Endothelial cell of umbilical vein (primary cell): ENCODE measurements at regions not wholly inside any gene's neighbourhood (a gene's known extent, or its start where the extent isn't known, plus 50 kb on each side); places are given as distances from the start of the nearest gene placed in this dataset.

Experiments used
- BruUV-seq: library from RNA; stranded (reverse); fragments of 400-500 nt; replicated peaks from 2 replicates; lab custom pipeline; 2021; lab: Mats Ljungman, UMichigan
- CTCF ChIA-PET: fragments of 300-600, 350-600 bp; sonication (Branson Sonifier 250); formaldehyde crosslinking; loops from one replicate; lab custom pipeline; 2021; ENCODE audit warnings: antibody characterized with exemption, inconsistent platforms; lab: Charles Lee
- POLR2A ChIA-PET: fragments of 300-600, 350-600 bp; sonication (Branson Sonifier 250); formaldehyde crosslinking; loops from one replicate; lab custom pipeline; 2021; ENCODE audit warnings: antibody characterized with exemption, inconsistent platforms; lab: Charles Lee
- DNase-seq: peaks from one replicate; pipeline ENCODE4 v3.0.0-alpha.2; 2011; ENCODE audit warnings: low read depth, low spot score
- FAIRE-seq: peaks from 2 replicates; lab custom pipeline; 2011; peaks lifted over from hg19 to GRCh38; lab: Jason Lieb, UNC
- H2AFZ ChIP-seq: 2 replicates; pipeline ENCODE4 v1.6.0; 2012; ENCODE audit warnings: low read depth, low read length, control low read depth, inconsistent platforms
- H3K27ac ChIP-seq: 2 replicates; pipeline ENCODE4 v1.5.1; 2011; ENCODE audit warnings: low read depth, mild to moderate bottlenecking, control low read depth, low read length, moderate library complexity; ENCODE audit not compliant: insufficient read depth
- H3K27me3 ChIP-seq, 2 experiments: 2 replicates each; pipeline versions ENCODE4 v1.6.0 to v1.6.1; 2011; ENCODE audit warnings: low read length in 2 of 2, mixed read lengths in 1 of 2; ENCODE audit not compliant: control insufficient read depth in 2 of 2, insufficient read depth in 2 of 2
- H3K36me3 ChIP-seq, 2 experiments: 2 replicates in 1 of 2; 3 replicates in 1 of 2; pipeline ENCODE4 v1.5.1; 2011; ENCODE audit warnings: low read length in 2 of 2, mild to moderate bottlenecking in 1 of 2, moderate library complexity in 1 of 2; ENCODE audit not compliant: control insufficient read depth in 2 of 2, insufficient read depth in 2 of 2; ENCODE audit errors: extremely low read depth in 1 of 2
- H3K4me1 ChIP-seq: 3 replicates; pipeline ENCODE4 v1.5.1; 2011; ENCODE audit warnings: mild to moderate bottlenecking, low read length; ENCODE audit not compliant: control insufficient read depth, insufficient read depth; ENCODE audit errors: extremely low read depth
- H3K4me2 ChIP-seq: 2 replicates; pipeline ENCODE4 v1.6.1; 2011; ENCODE audit warnings: low read length, control low read depth, mixed read lengths; ENCODE audit not compliant: insufficient read depth
- H3K4me3 ChIP-seq, 3 experiments: fragments of 200-600 bp in 1 of 3; sonication (generic), shearing (Covaris generic) in 1 of 3; replicated peaks in 1 of 3; 2 replicates each; pipeline ENCODE4 v1.5.1; 2011 to 2016; ENCODE audit warnings: control low read depth in 3 of 3, low read length in 3 of 3, mild to moderate bottlenecking in 2 of 3, inconsistent platforms in 1 of 3, low read depth in 1 of 3, moderate library complexity in 1 of 3; ENCODE audit not compliant: insufficient read depth in 1 of 3
- H3K79me2 ChIP-seq: 2 replicates; pipeline ENCODE4 v1.6.0; 2012; ENCODE audit warnings: low read length, inconsistent platforms; ENCODE audit not compliant: control insufficient read depth, insufficient read depth
- H3K9ac ChIP-seq: replicated peaks from 2 replicates; pipeline ENCODE3; 2011; ENCODE audit warnings: low read length, control low read depth; ENCODE audit not compliant: insufficient read depth; ENCODE audit errors: extremely low read depth
- H3K9me1 ChIP-seq: replicated peaks from 3 replicates; pipeline ENCODE4 v1.6.0; 2011; ENCODE audit warnings: mild to moderate bottlenecking, low read length; ENCODE audit not compliant: control insufficient read depth, insufficient read depth; ENCODE audit errors: extremely low read depth
- H3K9me3 ChIP-seq: replicated peaks from 2 replicates; pipeline ENCODE4 v1.5.1; 2012; ENCODE audit warnings: low read length, inconsistent platforms; ENCODE audit not compliant: control insufficient read depth, insufficient read depth
- H4K20me1 ChIP-seq: replicated peaks from 2 replicates; pipeline ENCODE3; 2011; ENCODE audit warnings: mild to moderate bottlenecking, low read length; ENCODE audit not compliant: control insufficient read depth, insufficient read depth; ENCODE audit errors: extremely low read depth
- EZH2 ChIP-seq: IDR thresholded peaks from 2 replicates; pipeline ENCODE4 v1.6.1; 2012; ENCODE audit warnings: borderline replicate concordance, low read depth, mild to moderate bottlenecking, moderate library complexity, low read length, inconsistent platforms; ENCODE audit not compliant: severe bottlenecking
- FOS ChIP-seq: IDR thresholded peaks from 2 replicates; pipeline ENCODE4 v1.6.1; 2011; ENCODE audit warnings: mild to moderate bottlenecking, low read length, moderate library complexity, borderline replicate concordance; ENCODE audit not compliant: insufficient read depth
- GATA2 ChIP-seq: IDR thresholded peaks from 2 replicates; pipeline ENCODE4 v1.7.0; 2011; ENCODE audit warnings: low read depth, mild to moderate bottlenecking, moderate library complexity, mixed read lengths, low read length; ENCODE audit not compliant: insufficient read length, insufficient read depth
- JUN ChIP-seq: IDR thresholded peaks from 2 replicates; pipeline ENCODE4 v1.6.1; 2011; ENCODE audit warnings: borderline replicate concordance, low read depth; ENCODE audit not compliant: insufficient read length, insufficient read depth
- MYC ChIP-seq: IDR thresholded peaks from one replicate; pipeline ENCODE4 v1.6.1; 2011; ENCODE audit warnings: mild to moderate bottlenecking, low read depth, low read length
- POLR2A ChIP-seq: IDR thresholded peaks from 2 replicates; pipeline ENCODE4 v1.6.1; 2012; ENCODE audit warnings: low read depth, mild to moderate bottlenecking, control low read depth, low read length
- POLR2AphosphoS5 ChIP-seq: IDR thresholded peaks from 2 replicates; pipeline ENCODE4 v1.6.1; 2012; ENCODE audit warnings: low read depth, mild to moderate bottlenecking, control low read depth, low read length, moderate library complexity; ENCODE audit not compliant: insufficient read depth
- dilution Hi-C: fragments of 300-500 bp; cut with MboI; formaldehyde crosslinking; loops from one replicate; pipeline ENCODE4 v1.15.0; 2019; ENCODE audit warnings: low sequenced_read_pairs; ENCODE audit not compliant: extremely low pct_ligation_motif_present
- intact Hi-C: fragments of 100-400 bp; cut with micrococcal nuclease; formaldehyde crosslinking; loops from one replicate; pipeline ENCODE4 v1.10.0; 2022
- TF ChIP-seq, protein P1 (sequence below), 2 donors: IDR thresholded peaks; 1 replicate in 1 of 2; 2 replicates in 1 of 2; pipeline ENCODE4 v1.5.1; 2011; ENCODE audit warnings: low read length in 2 of 2, mild to moderate bottlenecking in 2 of 2, moderate library complexity in 2 of 2, control low read depth in 1 of 2, inconsistent platforms in 1 of 2, low read depth in 1 of 2; ENCODE audit not compliant: insufficient read depth in 1 of 2; ENCODE audit errors: extremely low read depth in 1 of 2
- TF ChIP-seq, protein P2 (sequence below): IDR thresholded peaks from 2 replicates; pipeline ENCODE4 v1.6.1; 2011; ENCODE audit not compliant: insufficient read depth, insufficient read length

DNA sequence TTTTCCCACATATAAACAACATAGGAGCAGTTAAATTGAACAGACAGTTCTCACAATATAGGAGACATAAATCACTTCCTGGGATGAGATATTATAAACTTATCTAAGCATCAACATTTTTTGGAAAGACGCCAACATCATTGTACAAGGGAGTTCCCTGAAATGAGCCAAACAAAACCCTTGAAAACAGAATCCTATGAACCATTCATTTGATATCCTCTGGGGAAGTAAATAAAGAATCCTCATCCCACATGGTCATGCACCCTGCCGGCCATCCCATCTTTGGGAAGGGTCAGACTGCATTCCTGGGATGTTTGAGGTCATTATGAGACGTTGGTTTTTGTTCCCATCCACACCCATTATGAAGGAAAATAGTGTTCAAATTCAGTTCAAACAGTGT, 111.8 kb upstream of the USP25 start:
- no peaks in the 10 kb centered on the region for H3K9me1 ChIP-seq
- H3K4me2 ChIP-seq: no peak overlapping the region
- no peaks in the 10 kb centered on the region for H3K27me3 ChIP-seq
- H2AFZ ChIP-seq: no peak overlapping the region
- no peak overlapping the region for H3K4me3 ChIP-seq
- dilution Hi-C loops: no loop called here
- intact Hi-C loops: no loop called here
- no peak overlapping the region for H3K9ac ChIP-seq
- ChIA-PET POLR2A (no interaction called here), CTCF (no interaction called here)
- no peaks in the 10 kb centered on the region for H3K36me3 ChIP-seq
- H3K4me1 ChIP-seq: peaks cover 5% of the 10 kb centered on the region
- no peaks in the 10 kb centered on the region for H3K9me3 ChIP-seq
- H4K20me1 ChIP-seq: no peaks in the 10 kb centered on the region
- BruUV-seq: no TSS peak
- no peaks in the 10 kb centered on the region for H3K79me2 ChIP-seq
- peak; percentile 16 for DNase-seq
- TF ChIP-seq GATA2 (no peak), FOS (no peak), JUN (no peak), MYC (no peak)
- TF ChIP-seq, protein P1, sequence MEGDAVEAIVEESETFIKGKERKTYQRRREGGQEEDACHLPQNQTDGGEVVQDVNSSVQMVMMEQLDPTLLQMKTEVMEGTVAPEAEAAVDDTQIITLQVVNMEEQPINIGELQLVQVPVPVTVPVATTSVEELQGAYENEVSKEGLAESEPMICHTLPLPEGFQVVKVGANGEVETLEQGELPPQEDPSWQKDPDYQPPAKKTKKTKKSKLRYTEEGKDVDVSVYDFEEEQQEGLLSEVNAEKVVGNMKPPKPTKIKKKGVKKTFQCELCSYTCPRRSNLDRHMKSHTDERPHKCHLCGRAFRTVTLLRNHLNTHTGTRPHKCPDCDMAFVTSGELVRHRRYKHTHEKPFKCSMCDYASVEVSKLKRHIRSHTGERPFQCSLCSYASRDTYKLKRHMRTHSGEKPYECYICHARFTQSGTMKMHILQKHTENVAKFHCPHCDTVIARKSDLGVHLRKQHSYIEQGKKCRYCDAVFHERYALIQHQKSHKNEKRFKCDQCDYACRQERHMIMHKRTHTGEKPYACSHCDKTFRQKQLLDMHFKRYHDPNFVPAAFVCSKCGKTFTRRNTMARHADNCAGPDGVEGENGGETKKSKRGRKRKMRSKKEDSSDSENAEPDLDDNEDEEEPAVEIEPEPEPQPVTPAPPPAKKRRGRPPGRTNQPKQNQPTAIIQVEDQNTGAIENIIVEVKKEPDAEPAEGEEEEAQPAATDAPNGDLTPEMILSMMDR (IDR thresholded peaks at IDR 0.05; ENCODE audit: extremely low read depth in 1 of 2, insufficient read depth in 1 of 2, low read depth in 1 of 2, low read length in 2 of 2): no peak
- TF ChIP-seq, protein P2, sequence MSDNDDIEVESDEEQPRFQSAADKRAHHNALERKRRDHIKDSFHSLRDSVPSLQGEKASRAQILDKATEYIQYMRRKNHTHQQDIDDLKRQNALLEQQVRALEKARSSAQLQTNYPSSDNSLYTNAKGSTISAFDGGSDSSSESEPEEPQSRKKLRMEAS: no peak
- no peak overlapping the region for H3K27ac ChIP-seq
- peak; percentile 58 for FAIRE-seq

DNA sequence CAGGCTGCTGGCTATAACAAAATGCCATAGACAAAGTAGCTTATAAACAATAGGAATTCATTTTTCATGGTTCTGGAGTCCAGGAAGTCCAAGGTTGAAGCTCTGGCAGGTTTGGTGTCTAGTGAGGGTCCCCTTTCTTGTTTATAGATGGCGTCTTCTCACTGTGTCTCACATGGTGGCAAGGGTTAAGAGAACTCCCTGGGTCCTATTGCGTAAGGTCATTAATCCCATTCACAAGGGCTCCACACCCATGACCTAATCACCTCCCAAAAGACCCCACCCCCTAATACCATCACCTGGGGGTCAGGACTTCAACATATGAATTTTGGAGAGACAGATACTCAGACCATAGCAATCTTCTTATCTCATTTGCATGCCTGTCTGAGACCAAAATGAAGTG, 108.9 kb upstream of the USP25 start:
- Histone ChIP-seq H3K9me1 (peaks cover 2% of the 10 kb centered on the region), H3K79me2 (no peaks in the 10 kb centered on the region), H4K20me1 (no peaks in the 10 kb centered on the region), H3K27ac (no peak overlapping the region), H2AFZ (no peak overlapping the region), H3K4me1 (peaks cover 5% of the 10 kb centered on the region), H3K9ac (no peak overlapping the region), H3K4me3 (no peak overlapping the region), H3K27me3 (no peaks in the 10 kb centered on the region), H3K4me2 (no peak overlapping the region), H3K9me3 (no peaks in the 10 kb centered on the region), H3K36me3 (no peaks in the 10 kb centered on the region)
- TF ChIP-seq FOS: no peak
- TF ChIP-seq, protein P2: no peak
- no peak for TF ChIP-seq MYC
- TF ChIP-seq GATA2: no peak
- TF ChIP-seq EZH2: no peak
- no peak for TF ChIP-seq POLR2A
- TF ChIP-seq POLR2AphosphoS5: no peak
- TF ChIP-seq JUN: no peak
- TF ChIP-seq, protein P1 (IDR thresholded peaks at IDR 0.05; ENCODE audit: extremely low read depth in 1 of 2, insufficient read depth in 1 of 2, low read depth in 1 of 2, low read length in 2 of 2): no peak
- ChIA-PET CTCF (no interaction called here), POLR2A (no interaction called here)
- intact Hi-C loops: no loop called here
- BruUV-seq: no TSS peak
- DNase-seq (no peak), FAIRE-seq (no peak)
- dilution Hi-C loops: no loop called here
